ENCODE measurements at regions not wholly inside any gene's neighbourhood (a gene's known extent, or its start where the extent isn't known, plus 50 kb on each side); places are given as distances from the start of the nearest gene placed in this dataset.

GRCh38 chr9:19931098-19931890 is 142.5 kb upstream of the SLC24A2 start:
- no peak for TF ChIP-seq CTCF (IDR thresholded peaks at IDR 0.05 in 8 of 11, conservative IDR thresholded peaks at IDR 0.05 in 3 of 11)
- no peak for TF ChIP-seq POLR2AphosphoS5 (IDR thresholded peaks at IDR 0.05)
- no peak for TF ChIP-seq POLR2A (IDR thresholded peaks at IDR 0.05)

Measured in spleen (tissue), 7 donors.